HPDE6-E6E7 (cell line): ENCODE measurements at regions not wholly inside any gene's neighbourhood (a gene's known extent, or its start where the extent isn't known, plus 50 kb on each side); places are given as distances from the start of the nearest gene placed in this dataset.

ENCODE experiments used
- DNase-seq: peaks from one replicate; pipeline ENCODE4 v3.0.0; 2011; ENCODE audit warnings: missing footprints; ENCODE audit errors: extremely low spot score

DNA sequence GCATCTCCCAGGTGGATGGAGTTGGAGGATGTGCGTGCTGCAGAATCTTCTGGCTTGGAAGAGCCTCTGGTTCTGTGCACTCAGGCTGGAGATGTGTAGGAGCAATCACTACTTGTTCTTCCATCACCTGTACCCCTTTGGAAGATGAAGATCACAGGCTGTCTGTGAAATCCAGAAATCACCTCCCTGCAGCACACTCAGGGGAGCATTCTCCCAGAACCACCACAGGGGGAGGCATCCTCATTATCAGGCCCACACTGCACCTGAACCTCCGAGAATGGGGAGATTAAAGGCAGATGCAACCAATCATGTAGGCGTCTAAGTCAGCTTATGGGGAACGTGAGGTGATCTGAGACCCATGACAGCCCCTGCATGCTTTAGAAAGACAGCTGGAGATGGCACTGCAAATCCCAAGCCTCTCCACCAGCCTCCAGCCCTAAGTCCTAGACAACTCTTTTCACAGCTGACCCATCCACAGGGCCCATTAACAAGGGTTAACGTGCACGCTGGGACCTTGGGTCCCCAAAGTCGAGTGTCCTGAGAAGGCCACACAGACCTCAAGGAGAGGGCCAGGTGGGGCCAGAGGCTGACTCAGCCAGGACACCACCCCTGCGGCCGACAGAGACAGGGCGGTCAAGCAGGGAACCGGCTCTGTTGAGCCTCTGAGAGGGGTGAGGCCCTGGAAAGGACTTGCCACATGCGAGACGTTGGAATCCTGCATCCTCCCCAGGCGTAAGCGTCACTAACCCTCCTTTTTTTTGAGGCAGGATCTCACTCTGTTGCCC lies 314.9 kb downstream of the EIPR1 start:
- no peak for DNase-seq

GRCh38 chr2:3060049-3060448 lies 317.6 kb downstream of the EIPR1 start:
- no peak for DNase-seq

DNA sequence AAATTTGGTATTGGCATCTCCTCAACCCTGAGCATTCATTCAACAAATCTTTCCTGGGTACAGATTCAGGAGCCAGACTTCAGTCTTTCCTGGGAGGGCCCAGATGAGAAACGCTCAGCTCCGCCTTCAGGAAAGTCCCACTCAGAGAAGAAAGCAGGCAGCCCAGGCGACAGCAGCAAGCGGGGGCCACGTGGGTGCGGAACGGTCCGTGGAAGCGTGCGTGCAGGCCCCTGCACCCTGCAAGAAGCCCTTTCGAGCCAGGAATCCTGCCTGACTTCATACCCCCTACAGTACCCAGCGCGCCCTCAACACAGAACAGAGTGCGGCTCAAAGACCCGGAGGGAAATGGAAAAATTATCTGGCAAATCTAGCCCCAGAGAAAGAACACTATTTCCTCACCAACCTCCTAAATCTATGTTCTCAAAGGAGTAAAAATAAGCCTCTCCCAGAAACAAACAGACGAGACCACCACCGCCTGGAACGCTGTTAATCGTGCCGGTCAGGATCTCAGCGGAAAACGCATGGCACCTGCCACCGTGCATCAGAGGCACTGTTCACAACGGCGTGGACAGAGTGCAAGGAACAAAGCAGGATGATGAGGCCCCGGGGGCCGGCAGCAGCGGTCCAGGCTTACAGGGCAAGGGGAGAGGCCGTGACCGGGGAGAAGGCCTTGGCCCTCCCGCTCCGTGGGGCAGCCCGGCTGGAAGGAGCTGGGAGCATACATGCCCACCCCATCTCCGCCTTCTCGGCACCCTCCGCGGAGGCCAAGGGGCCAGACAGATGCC lies 318.3 kb downstream of the EIPR1 start:
- DNase-seq: no peak

GRCh38 chr2:3054066-3054465 lies 323.6 kb downstream of the EIPR1 start:
- no peak for DNase-seq

GRCh38 chr2:3051266-3051665 lies 326.4 kb downstream of the EIPR1 start:
- no peak for DNase-seq

DNA sequence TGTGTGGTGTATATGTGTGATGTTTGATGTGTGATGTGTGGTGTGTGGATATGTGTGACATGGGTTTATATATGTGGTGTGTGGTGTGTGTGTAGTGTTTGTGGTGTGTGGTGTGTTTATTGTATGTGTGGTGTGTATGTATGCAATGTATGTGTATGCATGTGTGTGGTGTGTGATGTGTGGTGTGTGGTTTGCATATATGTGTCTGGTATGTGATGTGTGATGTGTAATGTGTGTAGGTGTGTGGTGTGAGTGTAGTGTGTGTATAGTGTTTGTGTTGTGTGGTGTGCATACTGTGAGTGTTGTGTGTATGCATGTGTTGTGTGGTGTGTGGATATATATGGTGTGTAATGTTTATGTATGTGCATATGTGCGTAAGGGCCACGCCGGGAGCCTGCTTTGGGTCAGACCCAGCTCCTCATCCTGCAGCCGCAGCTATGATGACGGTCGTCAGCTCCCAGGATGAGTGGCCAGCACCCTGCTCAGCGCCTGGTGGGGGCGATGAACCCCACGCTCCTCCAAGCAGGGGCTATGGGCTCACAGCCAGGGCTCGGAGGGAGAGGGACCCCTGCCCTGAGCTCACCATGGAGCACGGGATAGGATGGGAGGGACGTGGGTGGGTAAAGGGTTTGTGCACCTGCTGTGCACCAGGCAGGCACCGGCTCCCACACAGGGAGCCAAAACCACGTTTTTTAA lies 331.3 kb downstream of the EIPR1 start:
- no peak for DNase-seq

DNA sequence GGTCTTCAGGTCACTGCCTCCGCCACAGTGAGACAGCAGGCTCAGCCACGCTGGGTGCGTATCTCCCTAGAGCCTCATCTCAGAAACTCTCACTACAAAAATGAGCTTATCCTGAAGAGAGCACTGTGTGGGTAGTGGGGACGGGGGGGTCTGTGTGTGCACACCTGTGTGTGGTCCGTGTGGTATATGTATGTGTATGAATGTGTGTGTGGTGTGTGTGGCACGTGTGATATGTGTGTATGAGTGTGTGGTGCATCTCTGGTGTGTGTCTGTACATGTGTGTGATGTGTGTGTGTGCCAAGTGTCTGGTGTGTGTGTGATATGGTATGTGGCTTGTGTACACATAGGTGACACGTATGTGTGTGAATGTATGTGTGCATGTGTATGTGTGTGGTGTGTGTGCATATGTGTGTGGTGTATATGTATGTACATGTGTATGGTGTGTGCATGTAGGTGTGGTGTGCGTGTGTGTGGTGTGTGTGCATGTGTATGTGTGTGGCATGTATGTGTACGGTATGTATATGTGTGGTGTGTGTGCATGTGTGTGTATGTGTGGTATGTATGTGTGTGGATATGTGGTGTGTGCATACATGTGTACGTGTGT lies 332.2 kb downstream of the EIPR1 start:
- DNase-seq: no peak

- no peak for DNase-seq
These were observed 332.9 kb downstream of the EIPR1 start for GRCh38 chr2:3044587-3045317.

DNA sequence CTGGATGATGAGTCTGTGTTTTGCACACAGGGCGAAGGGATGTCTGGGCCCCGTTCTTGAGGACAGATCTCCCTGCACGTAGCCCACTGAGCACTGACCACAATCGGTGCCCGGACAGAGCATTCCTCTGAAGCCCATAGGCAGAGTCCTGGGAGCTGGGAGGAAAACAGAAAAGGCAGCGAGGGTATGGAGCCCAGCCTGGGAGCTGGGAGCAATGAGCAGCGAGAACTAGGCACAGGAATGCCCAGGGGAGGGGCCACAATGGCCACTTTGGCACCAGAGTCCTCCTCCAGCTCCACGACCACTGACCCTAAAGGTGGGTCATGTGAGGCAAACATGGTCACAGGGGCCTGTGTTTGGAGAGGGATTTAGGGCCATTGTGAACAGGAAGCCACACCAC lies 333.9 kb downstream of the EIPR1 start:
- no peak for DNase-seq

DNA sequence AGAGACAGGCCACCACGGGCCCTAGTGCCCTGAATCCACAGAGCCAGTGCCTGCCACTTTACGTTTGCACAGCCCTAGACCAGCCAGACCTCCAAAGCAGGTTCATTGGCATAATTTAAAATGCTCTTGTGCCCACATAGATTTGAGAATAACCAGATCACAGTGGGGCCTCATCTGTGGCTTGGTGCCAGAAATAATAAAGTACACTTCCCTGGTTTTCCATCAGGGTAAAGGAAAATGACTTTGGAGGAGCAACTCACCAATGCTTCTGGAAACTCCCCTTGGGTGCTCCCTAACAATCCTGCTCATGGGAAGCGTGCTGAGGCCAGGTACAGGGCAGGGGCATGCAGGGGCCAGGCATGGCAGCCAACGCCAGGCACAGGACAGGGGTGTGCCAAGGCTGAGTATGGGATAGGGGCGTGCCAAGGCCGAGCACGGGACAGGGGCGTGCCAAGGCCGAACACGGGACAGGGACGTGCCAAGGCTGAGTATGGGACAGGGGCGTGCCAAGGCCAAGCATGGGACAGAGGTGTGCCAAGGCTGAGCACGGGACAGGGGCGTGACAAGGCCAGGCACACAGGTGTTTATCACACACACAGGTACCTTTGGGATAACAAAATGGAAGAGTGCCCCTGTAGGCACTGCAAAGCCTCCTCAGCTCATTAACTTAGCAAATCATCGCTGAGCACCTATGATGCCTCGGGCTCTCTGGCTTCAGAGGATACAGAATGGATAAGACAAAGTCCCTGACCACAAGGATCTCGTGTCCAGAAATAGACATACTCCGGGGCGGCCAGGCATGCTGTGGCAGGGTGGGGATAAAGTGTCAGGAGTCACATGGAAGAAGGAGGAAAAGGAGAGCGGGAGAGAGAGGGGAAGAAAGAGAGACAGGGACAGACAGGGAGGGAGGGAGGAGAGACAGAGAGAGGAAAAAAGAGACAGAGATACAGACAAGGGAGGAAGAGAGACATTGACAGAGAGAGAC lies 334.7 kb downstream of the EIPR1 start:
- DNase-seq: no peak

DNA sequence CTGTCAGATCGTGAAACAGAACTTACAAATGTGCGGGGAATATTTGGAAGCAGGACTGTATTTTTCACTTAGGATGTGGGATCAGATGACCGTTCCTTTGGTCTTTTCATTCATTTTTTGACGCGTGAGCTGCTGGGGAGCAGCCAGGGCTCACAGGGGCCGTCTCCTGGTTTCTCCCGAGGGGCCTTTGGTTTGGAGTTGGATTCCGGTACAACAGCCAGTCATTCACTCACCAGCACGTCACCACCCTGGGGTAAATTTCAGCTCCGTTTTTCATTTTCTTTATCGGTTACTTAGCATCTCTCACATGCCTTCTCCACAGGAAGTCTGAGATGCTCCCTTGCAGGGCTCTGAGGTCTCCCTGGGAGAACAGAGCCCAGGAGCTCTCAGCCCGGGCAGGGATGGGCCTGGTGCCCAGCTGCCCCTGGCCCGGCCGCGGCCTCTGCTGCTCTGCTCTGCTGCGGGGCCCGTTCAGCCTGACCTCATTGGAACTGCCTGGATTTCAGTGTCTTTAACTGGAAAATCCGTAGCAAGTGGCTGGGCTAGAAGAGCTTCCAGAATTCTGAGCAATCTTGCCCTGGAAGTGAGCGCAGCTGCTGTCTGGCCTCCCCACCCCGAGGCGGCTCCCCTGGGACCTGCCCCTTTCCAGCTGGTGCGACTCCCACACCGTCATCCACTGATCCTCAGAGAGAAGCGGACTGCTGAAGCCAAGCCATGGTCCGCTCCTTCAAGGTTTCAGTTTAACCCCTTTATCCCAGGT lies 335.6 kb downstream of the EIPR1 start:
- no peak for DNase-seq

- DNase-seq: no peak
These were observed 336.4 kb downstream of the EIPR1 start for GRCh38 chr2:3041246-3041645.

DNA sequence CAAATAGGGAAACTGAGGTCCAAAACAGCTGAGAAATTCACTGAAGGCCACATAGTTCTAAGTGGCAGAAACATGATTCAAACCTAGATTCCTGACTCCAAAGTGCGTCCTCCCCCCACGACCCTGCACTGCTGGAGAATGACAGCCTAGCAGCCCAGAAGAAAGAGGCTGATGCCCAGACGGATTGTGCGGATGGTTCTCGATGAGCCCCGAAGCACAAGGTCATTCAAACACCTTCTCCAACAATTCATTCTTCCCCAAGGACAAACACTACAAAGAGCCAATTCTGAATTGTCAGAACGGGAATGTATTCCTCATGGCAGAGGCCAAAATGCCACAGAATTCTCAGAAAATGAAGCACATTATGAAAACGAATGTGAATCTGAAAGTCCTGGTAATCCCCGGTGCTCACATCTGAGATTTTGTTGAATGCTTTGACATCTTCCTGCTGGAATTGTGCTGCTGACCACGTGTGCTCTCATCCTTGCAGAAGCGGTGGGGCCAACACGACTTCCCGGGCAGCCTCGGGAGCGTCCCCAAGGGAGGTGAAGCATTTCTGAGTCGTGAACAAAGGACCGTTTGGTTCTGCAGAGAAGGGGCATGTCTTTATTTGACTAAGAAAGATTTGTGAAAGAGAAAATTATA lies 337.0 kb downstream of the EIPR1 start:
- DNase-seq: no peak

DNA sequence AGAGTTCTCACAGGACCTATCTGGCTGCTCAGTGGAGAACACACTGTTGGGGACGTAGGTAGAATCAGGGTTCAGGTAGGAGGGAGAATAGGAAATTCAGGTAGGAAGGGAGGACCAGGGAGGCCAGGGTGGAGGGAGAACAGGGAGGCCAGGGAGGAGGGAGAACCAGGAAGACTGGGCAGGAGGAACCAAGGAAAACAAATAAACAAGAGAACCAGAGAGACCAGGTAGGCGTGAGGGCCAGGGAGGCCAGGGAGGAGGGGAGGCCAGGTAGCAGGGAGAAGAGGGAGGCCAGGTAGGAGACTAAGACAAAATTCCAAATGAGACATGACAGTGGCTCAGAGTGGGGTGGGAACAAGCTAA lies 337.6 kb downstream of the EIPR1 start:
- DNase-seq: no peak

DNA sequence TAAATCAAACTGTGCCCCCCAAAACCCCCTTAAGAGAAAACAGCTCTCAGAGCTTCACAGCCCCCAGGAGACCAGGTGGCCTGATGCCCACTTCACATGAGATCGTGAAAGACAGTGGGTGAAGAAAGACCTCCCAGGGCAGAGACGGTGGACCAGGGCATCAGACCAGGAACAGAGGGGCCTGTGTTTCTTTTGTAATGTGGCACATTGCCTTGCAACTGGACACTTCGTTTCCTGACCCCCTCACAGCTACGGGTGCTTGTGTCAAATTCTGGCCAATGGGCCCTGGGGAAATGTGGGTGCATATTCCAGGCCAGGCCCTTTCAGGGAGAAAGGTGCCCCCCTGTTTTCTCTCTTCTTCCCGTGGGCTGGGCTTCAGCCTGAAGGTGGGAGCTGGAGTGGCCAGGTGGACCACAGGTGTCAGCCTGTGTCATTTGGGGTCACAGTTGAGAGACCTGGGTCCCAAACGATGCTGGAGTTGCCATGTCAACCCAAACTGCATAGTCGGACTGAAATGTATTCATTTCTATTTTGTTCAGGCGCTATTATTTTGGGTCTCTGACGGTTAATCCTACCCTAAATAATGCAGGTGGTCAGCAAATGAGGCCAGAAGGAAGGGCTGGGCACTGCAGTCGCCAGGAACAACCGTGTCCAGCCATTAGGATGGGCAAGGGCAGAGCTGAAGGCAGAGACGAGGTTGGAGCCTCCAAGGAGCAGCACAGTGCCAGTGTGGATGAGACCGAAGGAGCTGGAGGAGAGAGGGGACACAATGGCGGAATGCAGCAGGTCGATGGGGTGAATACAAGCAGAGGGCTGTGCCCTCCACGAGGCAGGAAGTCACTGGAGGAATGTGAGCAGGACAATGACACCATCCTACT lies 338.2 kb downstream of the EIPR1 start:
- DNase-seq: no peak

DNA sequence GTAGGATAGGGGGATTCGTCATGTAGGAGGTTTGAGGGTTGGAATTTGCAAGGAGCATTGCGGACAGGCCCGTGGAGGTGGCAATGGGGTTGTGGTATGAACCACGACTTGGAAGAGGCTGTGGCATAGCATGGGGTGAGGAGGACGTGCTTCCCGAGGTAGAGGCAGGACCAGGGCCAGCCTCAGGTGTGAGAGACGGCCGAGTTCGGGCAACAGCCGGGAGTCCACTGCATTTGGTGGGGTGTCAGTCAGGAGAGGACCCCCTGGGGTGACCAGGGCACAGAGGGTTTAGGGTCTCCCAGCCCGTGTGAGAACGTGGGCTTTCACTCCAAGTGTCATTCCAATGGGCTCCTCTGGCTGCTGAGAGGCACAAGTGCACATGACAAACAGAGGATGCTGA lies 339.0 kb downstream of the EIPR1 start:
- no peak for DNase-seq

GRCh38 chr2:3037196-3038194 lies 340.1 kb downstream of the EIPR1 start:
- DNase-seq: no peak
